Loucy (cell line): ENCODE measurements at regions not wholly inside any gene's neighbourhood (a gene's known extent, or its start where the extent isn't known, plus 50 kb on each side); places are given as distances from the start of the nearest gene placed in this dataset.

ENCODE experiments used
- H2AFZ ChIP-seq: fragments of 200-600 bp; sonication (generic); 2 replicates; pipeline ENCODE4 v1.6.0; 2016; ENCODE audit warnings: antibody characterized with exemption, mild to moderate bottlenecking, low read length, moderate library complexity
- H3F3A ChIP-seq: fragments of 200-600 bp; 2 replicates; pipeline ENCODE4 v1.6.0; 2016; ENCODE audit warnings: antibody characterized with exemption, low read depth, mild to moderate bottlenecking
- H3K27me3 ChIP-seq: fragments of 200-600 bp; sonication (generic); 2 replicates; pipeline ENCODE4 v1.6.1; 2014; ENCODE audit warnings: low read length, mild to moderate bottlenecking; ENCODE audit not compliant: insufficient read depth, poor library complexity, severe bottlenecking
- H3K36me3 ChIP-seq: fragments of 200-600 bp; sonication (generic); 2 replicates; pipeline ENCODE4 v1.6.1; 2016; ENCODE audit warnings: low read length; ENCODE audit not compliant: insufficient read depth
- H3K4me1 ChIP-seq: fragments of 200-600 bp; sonication (generic); 2 replicates; pipeline ENCODE4 v1.5.1; 2014; ENCODE audit warnings: low read length, mild to moderate bottlenecking; ENCODE audit not compliant: insufficient read depth, poor library complexity, severe bottlenecking
- H3K4me2 ChIP-seq: fragments of 200-600 bp; sonication (generic); 2 replicates; pipeline ENCODE4 v1.6.0; 2014; ENCODE audit warnings: antibody characterized with exemption, low read length, low read depth, mild to moderate bottlenecking; ENCODE audit not compliant: poor library complexity, severe bottlenecking
- H3K4me3 ChIP-seq: fragments of 200-600 bp; sonication (generic); 2 replicates; pipeline ENCODE4 v1.5.1; 2014; ENCODE audit warnings: low read length, mild to moderate bottlenecking, mixed read lengths; ENCODE audit not compliant: poor library complexity, severe bottlenecking
- H3K79me2 ChIP-seq: fragments of 200-600 bp; sonication (generic); 2 replicates; pipeline ENCODE4 v1.6.1; 2014; ENCODE audit warnings: low read length; ENCODE audit not compliant: insufficient read depth
- H3K9ac ChIP-seq: fragments of 200-600 bp; sonication (generic); 2 replicates; pipeline ENCODE4 v1.6.0; 2014; ENCODE audit warnings: mild to moderate bottlenecking, low read depth, low read length, moderate library complexity; ENCODE audit not compliant: poor library complexity, severe bottlenecking
- H3K9me2 ChIP-seq: fragments of 200-600 bp; sonication (generic); replicated peaks from 2 replicates; pipeline ENCODE4 v1.6.1; 2016; ENCODE audit warnings: low read depth, low read length, mixed read lengths
- H3K9me3 ChIP-seq: fragments of 200-600 bp; sonication (generic); 2 replicates; pipeline ENCODE4 v1.6.1; 2014; ENCODE audit warnings: mild to moderate bottlenecking, antibody characterized with exemption, low read length, low read depth; ENCODE audit not compliant: insufficient read depth
- H4K20me1 ChIP-seq: fragments of 200-600 bp; sonication (generic); 2 replicates; pipeline ENCODE4 v1.6.0; 2014; ENCODE audit warnings: antibody characterized with exemption, low read length, mild to moderate bottlenecking; ENCODE audit not compliant: insufficient read depth, poor library complexity, severe bottlenecking
- EZH2phosphoT487 ChIP-seq: fragments of 200-600 bp; IDR thresholded peaks from 2 replicates; pipeline ENCODE4 v1.6.1; 2018; ENCODE audit warnings: antibody characterized with exemption, mild to moderate bottlenecking, moderate library complexity, borderline replicate concordance
- TF ChIP-seq, protein P1 (sequence below): fragments of 200-600 bp; sonication (generic); conservative IDR thresholded peaks from 2 replicates; pipeline ENCODE4 v1.5.1; 2014; ENCODE audit warnings: mild to moderate bottlenecking, antibody characterized with exemption, low read length

DNA sequence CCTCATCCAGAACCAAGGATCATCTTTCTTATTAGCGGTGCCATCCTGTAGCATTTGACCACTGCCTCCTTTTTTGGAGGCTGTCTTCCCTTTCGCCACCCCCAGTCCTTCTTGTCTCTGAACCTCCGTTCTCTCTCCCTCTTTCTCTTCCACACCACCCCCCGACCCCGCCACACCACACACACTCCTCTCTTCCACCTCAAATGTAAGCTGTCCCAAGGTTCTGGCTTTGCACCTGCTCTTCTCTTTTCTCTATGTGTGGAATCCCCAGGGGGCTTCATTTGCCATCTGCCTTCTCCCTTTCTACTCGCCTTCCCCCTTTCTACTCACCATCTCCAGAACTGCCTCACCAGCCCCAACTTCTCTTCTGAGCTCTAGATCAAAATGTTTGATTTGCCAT, 111.3 kb upstream of the CDYL start:
- Histone ChIP-seq H3K36me3 (no peaks in the 10 kb centered on the region), H3K9me2 (no peaks in the 10 kb centered on the region), H3K4me3 (no peak overlapping the region), H3K27me3 (no peaks in the 10 kb centered on the region), H2AFZ (no peak overlapping the region), H3K4me1 (no peaks in the 10 kb centered on the region), H3K9me3 (no peaks in the 10 kb centered on the region), H3K9ac (no peak overlapping the region), H4K20me1 (no peaks in the 10 kb centered on the region), H3F3A (no peaks in the 10 kb centered on the region), H3K4me2 (no peak overlapping the region), H3K79me2 (no peaks in the 10 kb centered on the region)
- no peak for TF ChIP-seq EZH2phosphoT487
- TF ChIP-seq, protein P1, sequence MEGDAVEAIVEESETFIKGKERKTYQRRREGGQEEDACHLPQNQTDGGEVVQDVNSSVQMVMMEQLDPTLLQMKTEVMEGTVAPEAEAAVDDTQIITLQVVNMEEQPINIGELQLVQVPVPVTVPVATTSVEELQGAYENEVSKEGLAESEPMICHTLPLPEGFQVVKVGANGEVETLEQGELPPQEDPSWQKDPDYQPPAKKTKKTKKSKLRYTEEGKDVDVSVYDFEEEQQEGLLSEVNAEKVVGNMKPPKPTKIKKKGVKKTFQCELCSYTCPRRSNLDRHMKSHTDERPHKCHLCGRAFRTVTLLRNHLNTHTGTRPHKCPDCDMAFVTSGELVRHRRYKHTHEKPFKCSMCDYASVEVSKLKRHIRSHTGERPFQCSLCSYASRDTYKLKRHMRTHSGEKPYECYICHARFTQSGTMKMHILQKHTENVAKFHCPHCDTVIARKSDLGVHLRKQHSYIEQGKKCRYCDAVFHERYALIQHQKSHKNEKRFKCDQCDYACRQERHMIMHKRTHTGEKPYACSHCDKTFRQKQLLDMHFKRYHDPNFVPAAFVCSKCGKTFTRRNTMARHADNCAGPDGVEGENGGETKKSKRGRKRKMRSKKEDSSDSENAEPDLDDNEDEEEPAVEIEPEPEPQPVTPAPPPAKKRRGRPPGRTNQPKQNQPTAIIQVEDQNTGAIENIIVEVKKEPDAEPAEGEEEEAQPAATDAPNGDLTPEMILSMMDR, result no peak

DNA sequence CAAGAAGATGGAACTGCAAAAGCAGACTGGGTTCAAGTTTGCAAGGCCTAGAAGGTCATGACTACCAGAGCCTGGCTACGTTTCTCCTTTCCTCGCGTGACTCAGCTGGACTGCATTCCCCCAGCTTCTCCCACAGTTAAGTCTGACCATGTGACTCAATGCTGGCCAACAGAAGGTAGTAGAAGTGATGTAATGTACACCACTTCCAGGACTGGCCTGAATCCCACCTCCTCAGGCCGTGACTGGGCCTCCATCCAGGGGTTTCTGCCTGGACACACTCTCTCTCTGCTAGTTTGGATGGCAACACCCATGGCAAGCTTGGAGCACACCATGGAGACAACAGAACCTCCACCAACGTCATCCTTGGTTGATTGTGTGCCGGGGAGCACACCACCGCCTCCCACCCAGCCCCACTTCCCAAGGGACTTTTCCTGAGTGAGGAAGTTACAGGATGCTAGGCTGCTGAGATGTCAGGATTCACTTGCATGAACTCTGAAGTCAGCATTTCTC, 112.0 kb upstream of the CDYL start:
- Histone ChIP-seq H3K79me2 (no peaks in the 10 kb centered on the region), H3K9me3 (no peaks in the 10 kb centered on the region), H3K4me3 (no peak overlapping the region), H3F3A (no peaks in the 10 kb centered on the region), H3K9ac (no peak overlapping the region), H2AFZ (no peak overlapping the region), H4K20me1 (no peaks in the 10 kb centered on the region), H3K36me3 (no peaks in the 10 kb centered on the region), H3K9me2 (no peaks in the 10 kb centered on the region), H3K4me1 (no peaks in the 10 kb centered on the region), H3K27me3 (no peaks in the 10 kb centered on the region), H3K4me2 (no peak overlapping the region)
- TF ChIP-seq EZH2phosphoT487, result no peak
- TF ChIP-seq, protein P1, result no peak

DNA sequence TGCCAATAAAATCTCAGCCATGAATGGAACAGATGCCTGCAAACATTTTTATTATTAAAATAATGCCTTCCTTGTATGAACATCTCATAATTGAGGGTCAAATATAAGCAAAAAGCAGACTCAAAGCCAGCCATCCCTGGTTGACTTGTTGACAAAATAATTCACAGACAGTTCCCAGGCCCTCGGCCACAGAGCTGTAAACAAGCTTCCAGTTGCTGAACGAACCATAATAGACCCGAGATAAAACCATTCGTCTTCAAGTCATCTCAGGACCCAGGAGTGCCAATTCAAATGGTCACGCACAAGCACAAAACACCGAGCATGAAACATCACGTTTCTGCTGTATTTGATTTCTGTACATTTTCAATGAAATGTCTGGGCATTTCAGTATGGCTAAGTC, 113.3 kb upstream of the CDYL start:
- Histone ChIP-seq H2AFZ (no peak overlapping the region), H3K36me3 (no peaks in the 10 kb centered on the region), H3F3A (no peaks in the 10 kb centered on the region), H3K4me3 (no peak overlapping the region), H3K4me1 (no peaks in the 10 kb centered on the region), H3K79me2 (no peaks in the 10 kb centered on the region), H3K9me3 (no peaks in the 10 kb centered on the region), H3K27me3 (no peaks in the 10 kb centered on the region), H3K4me2 (no peak overlapping the region), H3K9ac (no peak overlapping the region), H4K20me1 (no peaks in the 10 kb centered on the region), H3K9me2 (no peaks in the 10 kb centered on the region)
- TF ChIP-seq, protein P1, result no peak
- no peak for TF ChIP-seq EZH2phosphoT487
